ELR (cell line): ENCODE measurements at regions not wholly inside any gene's neighbourhood (a gene's known extent, or its start where the extent isn't known, plus 50 kb on each side); places are given as distances from the start of the nearest gene placed in this dataset.

Experiments used
- DNase-seq: peaks from one replicate; pipeline ENCODE4 v3.0.0-alpha.2; 2015; ENCODE audit warnings: low read depth

GRCh38 chr15:98421419-98422129 is 226.8 kb upstream of the IGF1R start:
- DNase-seq = peak; percentile 59

- no peak for DNase-seq
Measured at GRCh38 chr15:98422130-98422478, 226.2 kb upstream of the IGF1R start.

- no peak for DNase-seq
Measured at GRCh38 chr15:98425173-98425572, 223.2 kb upstream of the IGF1R start.

GRCh38 chr15:98427321-98427720 is 221.0 kb upstream of the IGF1R start:
- no peak for DNase-seq

- DNase-seq = peak; percentile 67
Measured at GRCh38 chr15:98428253-98428989, 219.9 kb upstream of the IGF1R start.

- no peak for DNase-seq
Measured at GRCh38 chr15:98431171-98431570, 217.2 kb upstream of the IGF1R start.

- no peak for DNase-seq
Measured at GRCh38 chr15:98433346-98433745, 215.0 kb upstream of the IGF1R start.

- no peak for DNase-seq
Measured at GRCh38 chr15:98433856-98434255, 214.5 kb upstream of the IGF1R start.

GRCh38 chr15:98437752-98438151 is 210.6 kb upstream of the IGF1R start:
- DNase-seq = no peak

GRCh38 chr15:98438326-98438725 is 210.0 kb upstream of the IGF1R start:
- no peak for DNase-seq

- no peak for DNase-seq
Measured at GRCh38 chr15:98438907-98439306, 209.4 kb upstream of the IGF1R start.

GRCh38 chr15:98439523-98439942 is 208.8 kb upstream of the IGF1R start:
- DNase-seq = no peak

GRCh38 chr15:98440917-98441316 is 207.4 kb upstream of the IGF1R start:
- no peak for DNase-seq

- no peak for DNase-seq
Measured at GRCh38 chr15:98441599-98441998, 206.7 kb upstream of the IGF1R start.

- DNase-seq = peak; percentile 87
Measured at GRCh38 chr15:98442379-98442833, 205.9 kb upstream of the IGF1R start.

GRCh38 chr15:98442901-98443300 is 205.4 kb upstream of the IGF1R start:
- no peak for DNase-seq

- no peak for DNase-seq
Measured at GRCh38 chr15:98443526-98443925, 204.8 kb upstream of the IGF1R start.

GRCh38 chr15:98444138-98444537 is 204.2 kb upstream of the IGF1R start:
- DNase-seq = no peak

- DNase-seq = no peak
Measured at GRCh38 chr15:98445315-98445714, 203.0 kb upstream of the IGF1R start.

- no peak for DNase-seq
Measured at GRCh38 chr15:98446083-98446482, 202.3 kb upstream of the IGF1R start.

GRCh38 chr15:98447069-98447468 is 201.3 kb upstream of the IGF1R start:
- no peak for DNase-seq

GRCh38 chr15:98451236-98451635 is 197.1 kb upstream of the IGF1R start:
- no peak for DNase-seq

- no peak for DNase-seq
Measured at GRCh38 chr15:98452238-98452637, 196.1 kb upstream of the IGF1R start.

- DNase-seq = no peak
Measured at GRCh38 chr15:98455904-98456303, 192.4 kb upstream of the IGF1R start.
